Keratinocyte (primary cell): ENCODE measurements at regions not wholly inside any gene's neighbourhood (a gene's known extent, or its start where the extent isn't known, plus 50 kb on each side); places are given as distances from the start of the nearest gene placed in this dataset.

Source experiments
- CTCF ChIP-seq, 3 experiments: IDR thresholded peaks in 1 of 3; conservative IDR thresholded peaks in 1 of 3; optimal IDR thresholded peaks in 1 of 3; 2 replicates in 2 of 3; 3 replicates in 1 of 3; pipeline versions ENCODE3 to v1.5.1; 2011; ENCODE audit warnings: low read length in 3 of 3, mild to moderate bottlenecking in 3 of 3, moderate library complexity in 2 of 3, control low read depth in 1 of 3, inconsistent platforms in 1 of 3; ENCODE audit not compliant: insufficient read depth in 2 of 3; ENCODE audit errors: extremely low read depth in 1 of 3
- EZH2 ChIP-seq: IDR thresholded peaks from one replicate; pipeline ENCODE4 v1.6.1; 2012; ENCODE audit warnings: inconsistent platforms, mild to moderate bottlenecking, low read length, moderate library complexity

GRCh38 chr13:106153876-106154275, 381.6 kb downstream of the EFNB2 start:
- TF ChIP-seq CTCF (optimal IDR thresholded peaks at IDR 0.05 in 1 of 3, IDR thresholded peaks at IDR 0.05 in 1 of 3, conservative IDR thresholded peaks at IDR 0.05 in 1 of 3; ENCODE audit: extremely low read depth in 1 of 3, insufficient read depth in 2 of 3, low read length in 3 of 3) (no peak), EZH2 (no peak)
